Omental fat pad (tissue), 3 donors: ENCODE measurements at regions not wholly inside any gene's neighbourhood (a gene's known extent, or its start where the extent isn't known, plus 50 kb on each side); places are given as distances from the start of the nearest gene placed in this dataset.

Source experiments
- ATAC-seq: fragments of 150-250 bp; one replicate; pipeline ENCODE4 v1.9.1; 2016; ENCODE audit warnings: mild to moderate bottlenecking, moderate library complexity; ENCODE audit not compliant: low FRiP score
- DNase-seq: peaks from one replicate; pipeline ENCODE4 v3.0.0-alpha.2; 2019; ENCODE audit warnings: low spot score
- TF ChIP-seq, protein P1 (sequence below), 3 donors: fragments of 450-650 bp; IDR thresholded peaks; one replicate each; pipeline ENCODE4 v1.5.1; 2016 to 2017; ENCODE audit warnings: antibody characterized with exemption in 3 of 3, mild to moderate bottlenecking in 3 of 3, moderate library complexity in 2 of 3

DNA sequence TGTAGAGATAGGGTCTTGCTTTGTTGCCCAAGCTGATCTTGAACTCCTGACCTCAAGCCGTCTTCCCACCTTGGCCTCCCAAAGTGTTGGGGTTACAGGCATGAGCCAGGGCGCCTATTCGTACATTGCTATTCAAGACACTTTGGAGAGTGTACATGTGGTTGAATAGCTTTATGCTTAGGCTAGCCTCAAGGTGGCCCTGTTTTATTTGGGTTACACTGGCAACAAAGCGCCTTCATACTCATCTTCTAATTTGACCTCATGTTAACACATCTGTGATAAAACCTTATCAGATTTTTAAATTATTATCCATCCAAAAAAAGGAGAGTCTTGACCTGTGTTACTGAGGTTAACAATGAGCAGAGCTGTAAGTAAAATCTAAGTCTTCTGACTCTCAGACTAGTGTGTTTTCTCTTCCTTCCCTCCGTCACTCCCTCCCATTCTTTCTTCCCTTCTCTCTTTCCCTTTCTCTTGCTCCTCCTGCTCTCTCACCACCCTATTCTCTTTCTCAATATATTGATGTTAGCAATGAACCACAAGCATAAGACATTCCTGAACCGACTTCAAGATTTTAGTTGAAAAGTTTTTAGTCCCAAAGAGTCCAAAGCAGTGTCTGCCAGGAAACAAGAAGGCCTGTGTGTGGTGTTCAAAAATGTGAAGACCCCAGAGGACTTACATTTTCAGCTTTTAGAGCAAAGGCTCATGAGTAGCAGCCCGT is 603.7 kb upstream of the CFAP20DC start:
- DNase-seq (no peak), ATAC-seq (no peak)
- TF ChIP-seq, protein P1, sequence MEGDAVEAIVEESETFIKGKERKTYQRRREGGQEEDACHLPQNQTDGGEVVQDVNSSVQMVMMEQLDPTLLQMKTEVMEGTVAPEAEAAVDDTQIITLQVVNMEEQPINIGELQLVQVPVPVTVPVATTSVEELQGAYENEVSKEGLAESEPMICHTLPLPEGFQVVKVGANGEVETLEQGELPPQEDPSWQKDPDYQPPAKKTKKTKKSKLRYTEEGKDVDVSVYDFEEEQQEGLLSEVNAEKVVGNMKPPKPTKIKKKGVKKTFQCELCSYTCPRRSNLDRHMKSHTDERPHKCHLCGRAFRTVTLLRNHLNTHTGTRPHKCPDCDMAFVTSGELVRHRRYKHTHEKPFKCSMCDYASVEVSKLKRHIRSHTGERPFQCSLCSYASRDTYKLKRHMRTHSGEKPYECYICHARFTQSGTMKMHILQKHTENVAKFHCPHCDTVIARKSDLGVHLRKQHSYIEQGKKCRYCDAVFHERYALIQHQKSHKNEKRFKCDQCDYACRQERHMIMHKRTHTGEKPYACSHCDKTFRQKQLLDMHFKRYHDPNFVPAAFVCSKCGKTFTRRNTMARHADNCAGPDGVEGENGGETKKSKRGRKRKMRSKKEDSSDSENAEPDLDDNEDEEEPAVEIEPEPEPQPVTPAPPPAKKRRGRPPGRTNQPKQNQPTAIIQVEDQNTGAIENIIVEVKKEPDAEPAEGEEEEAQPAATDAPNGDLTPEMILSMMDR (IDR thresholded peaks at IDR 0.05), result no peak

DNA sequence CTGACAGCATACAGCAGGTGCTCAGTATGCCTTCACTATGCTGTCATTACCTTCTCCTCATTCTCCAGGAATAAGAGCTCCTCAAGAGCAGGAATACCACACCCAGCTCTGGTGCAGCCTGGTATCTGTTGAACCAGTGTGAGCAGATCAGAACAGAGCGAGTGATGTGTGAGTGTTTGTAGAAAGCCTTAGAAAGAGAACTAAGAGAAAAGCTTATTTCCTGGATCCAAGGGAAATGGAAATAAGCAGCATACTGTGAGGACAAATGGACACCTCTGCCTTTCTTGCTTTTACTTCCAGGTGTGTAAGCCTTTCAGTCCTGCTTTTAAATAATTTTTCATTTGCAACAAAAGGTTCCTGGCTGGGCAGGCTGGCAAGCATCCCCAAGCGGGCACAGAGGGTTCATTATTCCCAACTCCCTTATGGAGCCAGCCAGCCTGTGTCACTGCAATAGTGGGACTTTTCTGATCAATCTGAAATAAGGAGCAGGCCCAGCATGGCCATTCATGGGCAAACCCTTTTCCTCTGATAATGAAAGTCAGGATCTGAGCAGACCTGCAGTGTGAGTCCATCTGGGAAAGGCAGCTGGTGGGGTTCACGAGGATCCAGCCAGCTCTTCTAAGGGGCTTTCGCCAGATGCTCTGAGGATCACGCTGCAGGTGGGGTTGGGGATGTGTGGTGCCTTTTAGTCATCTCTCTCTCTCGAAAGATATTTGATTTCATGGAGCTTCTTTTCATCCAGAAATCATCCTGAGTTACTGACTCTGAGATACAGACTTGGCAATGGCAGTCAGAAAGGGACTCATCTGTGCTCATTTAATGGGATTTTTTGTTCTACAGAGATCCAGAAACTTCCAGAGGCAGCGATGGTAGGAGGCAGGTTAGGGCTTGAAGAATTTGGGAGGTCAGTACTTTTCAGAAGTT is 594.9 kb upstream of the CFAP20DC start:
- ATAC-seq, result no peak
- TF ChIP-seq, protein P1 (IDR thresholded peaks at IDR 0.05), result no peak
- no peak for DNase-seq

DNA sequence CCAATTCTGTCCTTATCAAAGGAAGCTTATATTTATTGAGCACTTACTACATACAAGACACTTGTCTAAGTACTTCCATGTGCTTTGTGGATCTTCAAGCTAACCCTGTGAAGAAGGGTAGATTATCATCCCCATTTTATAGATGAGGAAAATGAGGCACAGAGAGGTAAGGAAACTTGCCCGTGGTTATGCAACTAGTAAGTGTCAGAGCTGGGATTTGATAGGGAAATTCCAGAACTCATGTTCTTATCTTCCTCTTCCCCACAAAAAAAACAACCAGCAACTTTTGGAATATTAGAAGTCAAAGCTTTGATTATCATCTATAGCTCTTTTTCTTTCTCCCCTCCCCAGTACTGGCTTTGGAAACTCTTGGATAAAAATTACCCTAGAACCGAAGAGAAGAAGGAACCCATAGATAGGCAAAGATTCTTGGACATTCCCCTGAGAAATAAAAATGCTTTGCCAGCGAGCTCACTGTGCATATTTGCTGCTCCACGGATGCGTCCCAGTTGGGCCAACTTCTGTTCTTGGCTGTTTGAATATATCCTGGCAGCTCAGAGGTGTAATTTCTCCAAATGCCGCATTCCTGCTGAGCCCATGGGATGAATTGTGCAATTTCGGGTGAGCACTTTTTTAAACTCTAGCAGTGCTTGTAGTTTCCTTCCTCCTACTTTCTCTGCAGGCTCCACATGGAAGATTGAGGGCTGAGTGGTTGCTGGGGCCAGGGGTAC is 591.5 kb upstream of the CFAP20DC start:
- DNase-seq, result no peak
- ATAC-seq, result peak; percentile 81
- TF ChIP-seq, protein P1 (IDR thresholded peaks at IDR 0.05), result no peak

DNA sequence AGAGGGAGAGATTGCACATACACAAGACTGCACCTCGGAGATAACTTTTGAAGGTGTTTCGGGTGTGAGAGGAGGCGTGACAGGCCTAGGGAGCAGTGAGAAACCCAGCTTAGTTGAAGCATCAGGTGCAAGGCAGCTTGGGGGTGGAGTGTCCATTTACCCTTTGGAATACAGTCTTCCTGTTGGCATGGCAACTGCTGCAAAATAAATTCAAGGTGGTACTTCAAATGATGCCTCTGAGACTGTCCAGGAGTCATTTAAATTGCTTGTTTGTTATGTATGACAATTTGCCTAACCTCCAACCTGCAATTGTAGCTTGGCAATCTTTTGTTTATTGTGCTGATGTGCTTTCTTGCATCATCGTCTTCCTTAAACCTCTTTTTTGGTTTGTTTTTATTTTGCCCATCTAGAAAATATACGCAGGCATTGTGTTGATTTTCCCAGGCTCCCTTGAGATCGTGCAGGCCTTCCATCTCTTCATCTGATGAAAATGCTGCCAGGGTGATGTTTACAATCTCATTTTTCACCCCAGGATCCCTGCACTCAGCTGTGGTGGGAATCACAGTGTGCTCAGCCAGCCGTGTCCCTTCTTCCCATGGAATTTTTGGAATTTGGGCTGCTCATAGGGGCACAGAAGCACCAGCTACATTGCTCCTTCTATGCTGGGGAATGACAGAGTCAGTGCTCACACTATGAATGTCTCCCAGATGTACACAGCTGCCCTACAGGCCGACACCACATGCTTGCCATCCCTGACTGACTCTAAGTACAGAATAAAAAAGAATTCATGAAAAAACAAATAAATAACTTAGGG is 583.1 kb upstream of the CFAP20DC start:
- DNase-seq, result no peak
- TF ChIP-seq, protein P1 (IDR thresholded peaks at IDR 0.05), result no peak
- no peak for ATAC-seq

DNA sequence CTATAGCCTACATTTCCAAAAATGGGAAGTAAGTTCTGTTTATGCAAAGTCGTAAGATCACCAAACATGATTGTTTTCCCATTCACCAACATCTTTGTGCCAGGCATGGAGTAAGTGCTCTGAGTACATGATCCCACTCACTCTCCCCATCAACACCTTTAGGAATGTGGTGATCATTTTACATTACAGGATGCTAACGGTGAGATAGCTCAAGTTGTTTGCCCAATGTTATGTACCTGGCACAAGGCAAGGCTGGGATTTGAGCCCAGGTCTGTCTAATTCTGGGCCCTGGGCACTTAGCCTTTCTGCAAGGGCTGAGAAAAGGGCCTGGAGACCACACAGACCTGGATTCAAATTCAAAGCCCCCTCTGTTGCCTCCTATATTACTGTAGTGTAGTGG is 581.7 kb upstream of the CFAP20DC start:
- ATAC-seq (no peak), DNase-seq (no peak)
- TF ChIP-seq, protein P1 (IDR thresholded peaks at IDR 0.05), result no peak

DNA sequence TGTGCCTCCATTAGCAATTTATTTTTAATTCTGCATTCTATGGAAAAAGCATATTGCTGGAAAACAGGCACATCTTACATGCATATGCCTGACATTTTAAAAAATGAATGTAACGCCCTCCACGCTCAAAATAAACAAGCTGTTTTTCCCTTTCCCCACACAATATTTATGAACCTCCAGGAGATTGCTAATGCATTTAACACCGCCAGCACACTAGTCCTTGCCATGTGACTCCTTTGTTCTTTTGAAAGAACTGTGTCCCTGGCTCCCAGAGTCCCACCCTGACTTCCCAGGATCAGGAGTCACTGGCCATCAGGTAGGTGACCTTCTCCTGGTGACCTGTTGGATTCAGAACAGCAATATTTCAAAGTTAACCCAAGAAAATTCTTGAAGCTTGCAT is 571.2 kb upstream of the CFAP20DC start:
- DNase-seq, result no peak
- no peak for ATAC-seq
- TF ChIP-seq, protein P1 (IDR thresholded peaks at IDR 0.05), result no peak
